ENCODE measurements at regions not wholly inside any gene's neighbourhood (a gene's known extent, or its start where the extent isn't known, plus 50 kb on each side); places are given as distances from the start of the nearest gene placed in this dataset.

DNA sequence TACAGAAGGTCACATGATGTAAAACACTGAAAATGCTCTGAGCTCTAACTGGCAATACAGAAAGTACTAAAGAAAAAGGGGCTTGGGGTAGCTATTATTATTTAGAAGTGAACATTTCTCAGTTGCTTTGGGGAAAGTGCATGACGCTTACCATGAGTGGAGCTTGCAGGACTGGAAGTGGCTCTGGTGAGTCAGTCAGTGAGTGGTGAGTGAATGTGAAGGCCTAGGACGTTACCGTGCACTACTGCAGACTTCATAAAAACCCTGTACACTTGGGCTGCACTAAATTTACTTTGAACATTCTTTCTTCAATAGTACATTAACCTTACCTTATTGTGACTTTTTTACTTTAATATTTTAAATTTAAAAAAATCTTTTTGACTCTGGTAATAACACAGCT, 89.3 kb upstream of the ENPP6 start:
- intact Hi-C loops (cut with DNase I; ENCODE audit: low total_unique reads), result no loop called here
- no peak for TF ChIP-seq POLR2A (IDR thresholded peaks at IDR 0.05)
- no peak for TF ChIP-seq POLR2AphosphoS5 (IDR thresholded peaks at IDR 0.05)
- TF ChIP-seq, protein P1, sequence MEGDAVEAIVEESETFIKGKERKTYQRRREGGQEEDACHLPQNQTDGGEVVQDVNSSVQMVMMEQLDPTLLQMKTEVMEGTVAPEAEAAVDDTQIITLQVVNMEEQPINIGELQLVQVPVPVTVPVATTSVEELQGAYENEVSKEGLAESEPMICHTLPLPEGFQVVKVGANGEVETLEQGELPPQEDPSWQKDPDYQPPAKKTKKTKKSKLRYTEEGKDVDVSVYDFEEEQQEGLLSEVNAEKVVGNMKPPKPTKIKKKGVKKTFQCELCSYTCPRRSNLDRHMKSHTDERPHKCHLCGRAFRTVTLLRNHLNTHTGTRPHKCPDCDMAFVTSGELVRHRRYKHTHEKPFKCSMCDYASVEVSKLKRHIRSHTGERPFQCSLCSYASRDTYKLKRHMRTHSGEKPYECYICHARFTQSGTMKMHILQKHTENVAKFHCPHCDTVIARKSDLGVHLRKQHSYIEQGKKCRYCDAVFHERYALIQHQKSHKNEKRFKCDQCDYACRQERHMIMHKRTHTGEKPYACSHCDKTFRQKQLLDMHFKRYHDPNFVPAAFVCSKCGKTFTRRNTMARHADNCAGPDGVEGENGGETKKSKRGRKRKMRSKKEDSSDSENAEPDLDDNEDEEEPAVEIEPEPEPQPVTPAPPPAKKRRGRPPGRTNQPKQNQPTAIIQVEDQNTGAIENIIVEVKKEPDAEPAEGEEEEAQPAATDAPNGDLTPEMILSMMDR (IDR thresholded peaks at IDR 0.05), result no peak
- Histone ChIP-seq H3K27ac (no peak overlapping the region), H3K4me3 (no peak overlapping the region), H3K4me1 (no peaks in the 10 kb centered on the region), H3K9me3 (no peaks in the 10 kb centered on the region), H3K27me3 (no peaks in the 10 kb centered on the region), H3K36me3 (no peaks in the 10 kb centered on the region)
- no peak for DNase-seq (ENCODE audit: low spot score in 2 of 2)

DNA sequence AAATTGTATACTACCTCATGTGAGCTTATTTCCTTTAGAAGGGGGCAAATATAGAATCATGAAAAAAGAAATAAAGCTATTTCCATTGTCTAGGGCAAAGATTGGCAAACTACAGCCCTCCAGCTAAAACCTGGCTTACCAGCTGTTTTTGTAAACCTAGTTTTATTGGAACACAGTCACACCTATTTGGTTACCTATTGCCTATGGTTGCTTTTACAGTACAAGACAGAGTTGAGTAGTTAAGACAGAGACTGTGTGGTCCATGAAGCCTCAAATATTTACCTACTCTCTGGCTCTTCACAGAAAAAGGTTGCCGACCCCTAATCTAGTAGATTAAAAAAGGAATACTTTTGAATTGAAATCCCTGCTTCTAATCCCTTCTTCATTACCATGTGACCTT, 88.8 kb upstream of the ENPP6 start:
- H3K9me3 ChIP-seq, result no peaks in the 10 kb centered on the region
- intact Hi-C loops (cut with DNase I; ENCODE audit: low total_unique reads), result no loop called here
- no peaks in the 10 kb centered on the region for H3K27me3 ChIP-seq
- no peak overlapping the region for H3K4me3 ChIP-seq
- no peaks in the 10 kb centered on the region for H3K36me3 ChIP-seq
- no peaks in the 10 kb centered on the region for H3K4me1 ChIP-seq
- no peak for DNase-seq (ENCODE audit: low spot score in 2 of 2)
- TF ChIP-seq POLR2AphosphoS5 (IDR thresholded peaks at IDR 0.05), result no peak
- TF ChIP-seq POLR2A (IDR thresholded peaks at IDR 0.05), result no peak
- TF ChIP-seq, protein P1 (IDR thresholded peaks at IDR 0.05), result no peak
- no peak overlapping the region for H3K27ac ChIP-seq

DNA sequence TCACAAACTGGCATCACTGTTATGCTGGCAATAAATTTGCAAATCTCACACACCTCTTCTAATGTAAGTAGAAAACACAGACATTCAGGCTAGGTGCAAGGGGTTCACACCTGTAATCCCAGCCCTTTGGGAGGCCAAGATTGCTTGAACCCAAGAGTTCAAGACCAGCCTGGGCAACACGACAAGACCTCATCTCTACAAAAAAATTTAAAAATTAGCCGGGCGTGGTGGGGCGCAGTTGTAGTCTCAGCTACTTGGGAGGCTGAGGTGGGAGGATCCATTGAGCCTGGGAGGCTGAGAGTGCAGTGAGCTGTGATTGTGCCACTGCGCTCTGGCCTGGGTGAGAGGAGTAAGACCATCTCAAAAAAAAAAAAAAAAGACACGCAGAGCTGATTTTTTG, 83.1 kb upstream of the ENPP6 start:
- H3K4me1 ChIP-seq, result no peaks in the 10 kb centered on the region
- H3K36me3 ChIP-seq, result no peaks in the 10 kb centered on the region
- no peaks in the 10 kb centered on the region for H3K27me3 ChIP-seq
- H3K4me3 ChIP-seq, result no peak overlapping the region
- intact Hi-C loops (cut with DNase I; ENCODE audit: low total_unique reads), result no loop called here
- no peak for DNase-seq (ENCODE audit: low spot score in 2 of 2)
- no peaks in the 10 kb centered on the region for H3K9me3 ChIP-seq
- no peak overlapping the region for H3K27ac ChIP-seq
- TF ChIP-seq, protein P1 (IDR thresholded peaks at IDR 0.05), result no peak

DNA sequence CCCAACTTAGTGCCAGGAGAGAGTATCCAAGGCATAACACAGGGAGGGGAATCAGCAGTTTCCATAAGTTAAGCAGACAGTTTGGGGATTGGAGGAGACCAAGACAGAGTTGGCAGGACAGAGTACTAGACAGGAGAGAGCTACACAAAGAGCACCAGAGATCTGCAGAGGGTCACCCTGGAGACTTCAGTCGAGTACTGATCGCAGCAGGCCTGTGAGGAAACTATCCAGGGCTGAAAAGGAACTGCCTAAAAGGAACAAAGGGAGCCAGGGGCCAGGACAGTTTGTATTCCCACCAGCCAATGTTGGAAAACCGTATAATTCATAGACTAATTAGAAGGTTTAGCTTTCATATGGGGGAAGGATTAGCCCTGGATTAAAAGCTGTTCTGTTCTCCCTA, 80.6 kb upstream of the ENPP6 start:
- no peaks in the 10 kb centered on the region for H3K27me3 ChIP-seq
- no peak for TF ChIP-seq POLR2AphosphoS5 (IDR thresholded peaks at IDR 0.05)
- TF ChIP-seq, protein P1 (IDR thresholded peaks at IDR 0.05), result no peak
- no peak for TF ChIP-seq POLR2A (IDR thresholded peaks at IDR 0.05)
- H3K9me3 ChIP-seq, result no peaks in the 10 kb centered on the region
- no peaks in the 10 kb centered on the region for H3K36me3 ChIP-seq
- H3K4me3 ChIP-seq, result no peak overlapping the region
- no peaks in the 10 kb centered on the region for H3K4me1 ChIP-seq
- H3K27ac ChIP-seq, result no peak overlapping the region
- no peak for DNase-seq (ENCODE audit: low spot score in 2 of 2)
- intact Hi-C loops (cut with DNase I; ENCODE audit: low total_unique reads), result loop anchor here (10.0 kb wide), 1 partner anchor 247 kb away; no protein-coding TSS in a partner anchor

DNA sequence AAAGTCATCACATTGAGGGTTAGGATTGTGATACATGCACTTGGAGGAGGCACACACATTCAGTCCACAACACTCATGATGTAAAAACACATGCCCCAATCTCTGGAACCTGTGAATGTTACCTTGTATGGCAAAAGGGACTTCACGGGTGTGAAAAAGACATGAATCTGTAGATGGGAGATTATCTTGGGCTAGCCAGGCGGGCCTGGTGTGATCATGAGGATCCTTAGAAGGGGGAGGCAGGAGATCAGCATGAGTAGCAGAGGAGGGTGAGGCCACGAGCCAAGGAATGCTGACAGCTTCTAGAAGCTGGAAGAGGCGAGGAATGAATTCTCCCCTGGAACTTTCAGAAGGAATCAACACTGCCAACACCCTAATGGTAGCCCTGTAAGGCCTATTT, 77.5 kb upstream of the ENPP6 start:
- no peaks in the 10 kb centered on the region for H3K9me3 ChIP-seq
- no peaks in the 10 kb centered on the region for H3K36me3 ChIP-seq
- no peak overlapping the region for H3K27ac ChIP-seq
- intact Hi-C loops (cut with DNase I; ENCODE audit: low total_unique reads), result loop anchor here (10.0 kb wide), 1 partner anchor 250 kb away; no protein-coding TSS in a partner anchor
- H3K4me3 ChIP-seq, result no peak overlapping the region
- no peaks in the 10 kb centered on the region for H3K27me3 ChIP-seq
- TF ChIP-seq, protein P1 (IDR thresholded peaks at IDR 0.05), result no peak
- TF ChIP-seq POLR2A (IDR thresholded peaks at IDR 0.05) (no peak), POLR2AphosphoS5 (IDR thresholded peaks at IDR 0.05) (no peak)
- no peaks in the 10 kb centered on the region for H3K4me1 ChIP-seq
- DNase-seq (ENCODE audit: low spot score in 2 of 2), result no peak
